RPMI7951 (cell line): ENCODE measurements at regions not wholly inside any gene's neighbourhood (a gene's known extent, or its start where the extent isn't known, plus 50 kb on each side); places are given as distances from the start of the nearest gene placed in this dataset.
A peak's percentile ranks its signal among the peaks of the same experiment; 100 is the strongest.
"Not testable (repeated sequence)": the region's sequence is repeated elsewhere in the genome, so short reads cannot be mapped to it uniquely, and the experiment has no call there.

ENCODE experiments used
- DNase-seq: peaks from one replicate; pipeline ENCODE4 v3.0.0-alpha.2; 2012; ENCODE audit warnings: low read depth

- DNase-seq, result no peak
These were observed 112.5 kb downstream of the EFEMP1 start for GRCh38 chr2:55811048-55811447.

- no peak for DNase-seq
These were observed 113.0 kb downstream of the EFEMP1 start for GRCh38 chr2:55810622-55811020.

GRCh38 chr2:55809875-55810621 lies 113.5 kb downstream of the EFEMP1 start:
- DNase-seq, result no peak

GRCh38 chr2:55807900-55808299 lies 114.3 kb upstream of the PNPT1 start:
- no peak for DNase-seq

- no peak for DNase-seq
These were observed 112.0 kb upstream of the PNPT1 start for GRCh38 chr2:55805686-55806085.

GRCh38 chr2:55804535-55804934 lies 110.9 kb upstream of the PNPT1 start:
- DNase-seq, result no peak

GRCh38 chr2:55802067-55802466 lies 108.4 kb upstream of the PNPT1 start:
- no peak for DNase-seq

GRCh38 chr2:55801436-55801835 lies 107.8 kb upstream of the PNPT1 start:
- DNase-seq, result no peak

- not testable (repeated sequence) for DNase-seq
These were observed 106.0 kb upstream of the PNPT1 start for GRCh38 chr2:55799624-55800023.

- no peak for DNase-seq
These were observed 102.5 kb upstream of the PNPT1 start for GRCh38 chr2:55796121-55796520.

GRCh38 chr2:55793602-55794001 lies 100.0 kb upstream of the PNPT1 start:
- not testable (repeated sequence) for DNase-seq

GRCh38 chr2:55786280-55786679 lies 92.6 kb upstream of the PNPT1 start:
- no peak for DNase-seq

- DNase-seq, result not testable (repeated sequence)
These were observed 90.1 kb upstream of the PNPT1 start for GRCh38 chr2:55783751-55784150.

GRCh38 chr2:55782528-55783173 lies 89.0 kb upstream of the PNPT1 start:
- no peak for DNase-seq

- no peak for DNase-seq
These were observed 87.9 kb upstream of the PNPT1 start for GRCh38 chr2:55781542-55781941.

GRCh38 chr2:55780697-55781096 lies 87.1 kb upstream of the PNPT1 start:
- peak; percentile 5 for DNase-seq

- peak; percentile 83 for DNase-seq
These were observed 86.1 kb upstream of the PNPT1 start for GRCh38 chr2:55779459-55780421.

- DNase-seq, result no peak
These were observed 83.3 kb upstream of the PNPT1 start for GRCh38 chr2:55776966-55777365.

- DNase-seq, result no peak
These were observed 82.8 kb upstream of the PNPT1 start for GRCh38 chr2:55776479-55776878.

GRCh38 chr2:55775828-55776227 lies 82.2 kb upstream of the PNPT1 start:
- DNase-seq, result no peak

- not testable (repeated sequence) for DNase-seq
These were observed 80.0 kb upstream of the PNPT1 start for GRCh38 chr2:55773651-55774050.
